ENCODE measurements at regions not wholly inside any gene's neighbourhood (a gene's known extent, or its start where the extent isn't known, plus 50 kb on each side); places are given as distances from the start of the nearest gene placed in this dataset.
"Not testable (repeated sequence)": the region's sequence is repeated elsewhere in the genome, so short reads cannot be mapped to it uniquely, and the experiment has no call there.

DNA sequence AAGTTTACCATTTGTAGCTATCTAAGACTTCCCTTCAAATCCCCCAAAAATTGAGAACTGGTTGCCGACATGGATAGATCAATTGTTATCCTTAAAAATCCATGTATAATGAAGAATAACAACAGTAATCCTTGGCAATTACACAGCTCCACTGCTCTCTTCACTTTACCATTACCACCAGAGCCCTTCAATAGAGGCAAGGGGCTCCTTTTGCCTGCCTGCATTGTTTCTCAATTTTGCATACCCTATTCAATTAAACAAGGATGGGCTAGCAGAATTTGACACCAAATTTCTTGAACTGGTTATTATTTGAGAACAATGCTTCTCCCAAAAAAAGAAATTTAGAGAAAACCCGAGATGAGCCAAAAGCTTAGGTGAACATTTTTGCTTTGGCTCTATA lies 387.8 kb upstream of the PKN2 start:
- DNase-seq (ENCODE audit: low spot score) = no peak

DNA sequence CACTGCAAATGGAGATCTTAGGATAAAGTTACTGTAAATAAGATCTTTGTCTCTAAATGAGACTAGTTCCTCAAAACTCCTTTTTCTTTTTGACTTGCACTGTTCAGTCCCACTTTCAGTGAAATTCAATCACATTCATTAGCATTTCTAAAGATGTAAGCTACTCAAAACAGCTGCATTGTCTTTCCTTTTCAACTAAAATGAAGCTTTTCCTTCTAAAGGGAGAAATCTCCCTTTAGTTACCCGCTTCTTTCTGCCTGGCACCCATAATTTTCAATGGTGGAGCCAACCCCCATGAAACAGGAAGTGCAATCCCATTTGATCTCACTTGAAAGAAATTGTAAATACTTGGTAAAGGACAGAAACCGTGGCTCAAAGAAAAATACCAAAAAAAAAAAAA lies 387.4 kb upstream of the PKN2 start:
- DNase-seq (ENCODE audit: low spot score) = no peak

DNA sequence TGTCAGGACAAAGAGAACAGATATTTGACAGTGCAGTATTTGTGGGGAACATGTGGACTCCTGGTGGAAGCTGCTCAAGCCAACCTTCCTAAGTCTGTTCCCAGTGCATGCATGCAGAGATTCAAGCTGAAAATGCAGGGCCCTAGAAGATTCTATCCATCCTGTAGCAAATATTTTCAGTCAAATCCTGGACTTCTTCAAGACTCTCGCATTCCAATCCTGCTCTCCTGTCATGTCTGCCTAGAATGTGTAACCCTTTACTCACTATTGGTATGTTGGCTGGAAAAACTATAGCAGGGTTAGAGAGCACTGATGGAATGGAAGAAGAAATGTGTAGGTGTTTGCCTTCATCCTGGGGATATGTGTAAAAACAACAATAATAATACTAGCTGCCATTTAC lies 385.6 kb upstream of the PKN2 start:
- DNase-seq (ENCODE audit: low spot score) = no peak

- no peak for DNase-seq (ENCODE audit: low spot score)
Measured at GRCh38 chr1:88300752-88301263, 383.3 kb upstream of the PKN2 start.

DNA sequence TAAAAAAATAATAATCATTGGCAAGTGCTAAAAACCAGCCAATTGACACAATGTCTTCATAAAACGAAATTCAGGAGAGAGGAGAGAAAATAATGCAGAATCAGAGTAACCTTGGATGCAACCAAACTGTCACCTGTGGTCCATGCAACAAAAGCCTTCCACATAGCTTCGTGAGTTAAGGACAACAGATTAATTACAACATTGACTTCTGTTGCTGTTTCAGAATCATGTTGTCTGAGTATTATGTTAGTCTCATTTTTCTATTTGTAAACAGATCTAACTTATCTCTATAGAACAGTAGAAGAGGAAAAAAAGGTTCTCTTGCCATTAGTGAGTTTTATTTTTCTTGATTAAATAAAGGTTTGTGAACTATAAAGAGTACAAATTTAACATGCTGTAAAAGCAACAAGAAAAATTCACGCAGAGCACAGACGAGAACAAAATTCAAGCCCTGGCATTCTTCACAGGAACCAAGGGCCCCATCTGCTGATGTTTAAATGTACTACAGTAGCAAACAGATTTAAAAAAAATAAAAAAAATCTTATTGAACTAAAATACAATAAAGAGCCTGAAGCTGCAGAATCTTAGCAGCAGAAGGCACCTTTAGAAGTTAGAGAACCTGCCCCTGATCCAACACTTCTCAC lies 381.1 kb upstream of the PKN2 start:
- peak; percentile 61 for DNase-seq (ENCODE audit: low spot score)

- no peak for DNase-seq (ENCODE audit: low spot score)
Measured at GRCh38 chr1:88311265-88311664, 372.8 kb upstream of the PKN2 start.

GRCh38 chr1:88311907-88312306 lies 372.2 kb upstream of the PKN2 start:
- no peak for DNase-seq (ENCODE audit: low spot score)

- no peak for DNase-seq (ENCODE audit: low spot score)
Measured at GRCh38 chr1:88317396-88317795, 366.7 kb upstream of the PKN2 start.

- DNase-seq (ENCODE audit: low spot score) = no peak
Measured at GRCh38 chr1:88318740-88319139, 365.3 kb upstream of the PKN2 start.

GRCh38 chr1:88320291-88320690 lies 363.8 kb upstream of the PKN2 start:
- no peak for DNase-seq (ENCODE audit: low spot score)

DNA sequence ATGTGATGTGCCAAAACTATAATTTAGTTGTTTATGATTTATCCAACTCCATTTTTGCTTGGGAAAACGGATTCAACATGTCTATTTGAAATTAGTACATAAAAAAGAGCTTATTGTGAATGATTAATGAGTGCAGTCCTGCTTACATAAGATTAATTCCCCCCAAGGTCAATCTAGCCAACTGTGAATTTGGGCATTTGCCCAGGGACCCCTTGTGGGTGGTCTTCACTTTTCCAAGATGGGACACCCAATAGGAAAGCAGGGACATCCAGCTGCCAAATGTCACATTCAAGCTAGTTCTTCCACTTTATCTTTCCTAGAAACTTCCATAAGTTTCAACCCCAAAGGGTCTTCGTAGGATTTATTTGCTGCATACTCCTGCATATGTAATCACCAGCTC lies 362.4 kb upstream of the PKN2 start:
- DNase-seq (ENCODE audit: low spot score) = no peak

GRCh38 chr1:88324899-88325298 lies 359.2 kb upstream of the PKN2 start:
- no peak for DNase-seq (ENCODE audit: low spot score)

DNA sequence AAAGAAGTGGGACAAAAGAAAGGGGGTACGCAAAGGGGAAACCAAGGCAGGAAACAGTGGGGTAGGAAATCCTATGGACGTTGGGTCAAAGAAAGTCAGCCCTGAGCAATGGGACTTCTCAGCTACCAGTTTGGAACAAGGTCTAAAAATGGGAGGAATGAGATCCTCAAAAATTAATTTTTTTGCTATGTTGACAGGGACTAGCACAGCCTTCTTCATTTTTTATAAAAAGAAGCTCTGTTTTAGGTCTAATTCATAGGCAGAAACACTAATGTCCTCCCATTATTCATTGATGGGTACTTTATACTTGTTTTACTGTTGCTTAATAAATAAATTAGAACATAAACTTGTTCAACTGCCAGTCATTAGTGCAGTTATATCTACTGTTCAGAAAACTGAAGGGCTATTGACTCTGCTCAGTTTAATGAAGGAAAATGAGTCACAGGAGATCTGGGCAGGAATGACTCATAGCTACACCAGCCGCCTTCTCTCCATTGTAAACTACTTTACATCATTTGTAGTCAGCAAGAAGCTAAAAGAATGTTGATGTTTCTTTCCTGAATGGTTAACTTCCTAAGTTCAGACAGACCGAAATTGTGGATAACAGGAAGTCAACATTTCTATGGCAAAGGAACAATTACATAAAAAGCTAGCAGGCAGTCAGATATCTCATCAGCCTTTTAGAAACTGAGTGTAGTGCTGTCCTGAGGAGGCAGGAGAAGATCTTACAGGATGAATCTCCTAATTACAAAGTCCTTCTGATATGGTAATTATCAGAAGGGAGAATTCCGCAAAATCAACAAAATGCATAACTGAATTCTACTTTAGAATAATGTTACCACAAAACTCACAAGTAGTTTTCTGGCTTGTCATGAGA lies 356.4 kb upstream of the PKN2 start:
- DNase-seq (ENCODE audit: low spot score) = peak; percentile 51

- DNase-seq (ENCODE audit: low spot score) = no peak
Measured at GRCh38 chr1:88330201-88330600, 353.9 kb upstream of the PKN2 start.

GRCh38 chr1:88333086-88333695 lies 350.9 kb upstream of the PKN2 start:
- no peak for DNase-seq (ENCODE audit: low spot score)

- DNase-seq (ENCODE audit: low spot score) = no peak
Measured at GRCh38 chr1:88341447-88341846, 342.6 kb upstream of the PKN2 start.

- DNase-seq (ENCODE audit: low spot score) = not testable (repeated sequence)
Measured at GRCh38 chr1:88342081-88342480, 342.0 kb upstream of the PKN2 start.

- DNase-seq (ENCODE audit: low spot score) = no peak
Measured at GRCh38 chr1:88350648-88351047, 333.4 kb upstream of the PKN2 start.

- DNase-seq (ENCODE audit: low spot score) = no peak
Measured at GRCh38 chr1:88351960-88352359, 332.1 kb upstream of the PKN2 start.

DNA sequence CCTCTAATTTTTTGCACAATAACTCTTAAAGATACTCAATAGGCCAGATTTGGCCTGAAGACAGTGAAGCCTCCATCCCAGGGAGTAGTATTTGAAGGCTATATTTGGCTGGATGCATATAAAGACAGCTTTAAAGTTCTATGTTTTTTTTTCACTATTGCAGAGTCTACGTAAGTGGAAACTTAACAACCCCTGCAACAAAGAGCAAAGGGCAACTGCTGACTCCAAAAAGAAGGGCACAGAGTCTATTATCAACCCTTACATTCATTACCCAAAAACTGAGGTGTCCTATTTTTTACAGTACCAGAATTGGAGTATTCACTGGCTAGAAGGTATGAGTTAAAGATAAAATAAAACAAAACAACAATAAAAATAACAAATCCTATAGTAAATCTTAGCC lies 329.8 kb upstream of the PKN2 start:
- no peak for DNase-seq (ENCODE audit: low spot score)

GRCh38 chr1:88357729-88358128 lies 326.3 kb upstream of the PKN2 start:
- DNase-seq (ENCODE audit: low spot score) = no peak

GRCh38 chr1:88371436-88372023 lies 312.5 kb upstream of the PKN2 start:
- DNase-seq (ENCODE audit: low spot score) = no peak

DNA sequence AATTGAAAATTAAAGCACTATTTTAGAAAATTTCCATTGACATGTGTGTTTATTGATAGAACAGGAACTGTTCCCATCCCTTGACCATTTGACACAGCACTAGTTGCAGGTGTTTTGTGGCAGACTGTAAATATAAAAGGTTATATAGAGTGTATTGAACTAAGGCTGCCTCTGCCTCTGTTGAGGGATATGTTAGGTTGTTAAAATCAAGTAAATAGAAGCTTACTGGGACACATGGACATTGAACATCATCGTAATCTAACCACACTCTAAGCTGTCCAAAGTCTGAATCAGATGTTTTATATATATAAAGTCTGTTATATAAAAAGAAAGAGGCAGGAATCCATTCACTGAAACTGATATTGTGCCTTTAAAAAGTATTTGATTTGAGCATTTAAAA lies 308.1 kb upstream of the PKN2 start:
- no peak for DNase-seq (ENCODE audit: low spot score)
